ENCODE measurements at regions not wholly inside any gene's neighbourhood (a gene's known extent, or its start where the extent isn't known, plus 50 kb on each side); places are given as distances from the start of the nearest gene placed in this dataset.

- TF ChIP-seq E2F4 (CRISPR knock-in tag; IDR thresholded peaks at IDR 0.05; ENCODE audit: borderline replicate concordance, low read depth) (no peak), CTCF (IDR thresholded peaks at IDR 0.05) (no peak), NR3C1 (CRISPR knock-in tag; conservative IDR thresholded peaks at IDR 0.05; ENCODE audit: low read depth) (no peak), TEAD4 (CRISPR knock-in tag; IDR thresholded peaks at IDR 0.05) (no peak), JUN (CRISPR knock-in tag; IDR thresholded peaks at IDR 0.05) (no peak), ATF2 (CRISPR knock-in tag; IDR thresholded peaks at IDR 0.05; ENCODE audit: borderline replicate concordance, low read depth) (no peak), ATF3 (CRISPR knock-in tag; conservative IDR thresholded peaks at IDR 0.05) (no peak), NR2C2 (CRISPR knock-in tag; IDR thresholded peaks at IDR 0.05) (no peak), E2F5 (CRISPR knock-in tag; IDR thresholded peaks at IDR 0.05) (no peak), SP1 (CRISPR knock-in tag; conservative IDR thresholded peaks at IDR 0.05) (no peak)
Measured at GRCh38 chr7:54161621-54162020, 380.6 kb upstream of the VSTM2A start.

All from WTC11 (cell line).